Naive thymus-derived CD4-positive, alpha-beta T cell (primary cell): ENCODE measurements at regions not wholly inside any gene's neighbourhood (a gene's known extent, or its start where the extent isn't known, plus 50 kb on each side); places are given as distances from the start of the nearest gene placed in this dataset.

Source experiments
- ATAC-seq: fragments of 150-1000 bp; cut with Tn5 transposase; 2 replicates; pipeline ENCODE4 v1.10.0; 2021; ENCODE audit warnings: mild to moderate bottlenecking, moderate library complexity
- CTCF ChIA-PET: fragments of 350-600 bp; sonication (Branson Sonifier 250); formaldehyde crosslinking; loops from one replicate; lab custom pipeline; 2021; ENCODE audit warnings: antibody characterized with exemption; lab: Charles Lee
- POLR2A ChIA-PET: fragments of 350-600 bp; sonication (Branson Sonifier 250); formaldehyde crosslinking; loops from one replicate; lab custom pipeline; 2021; ENCODE audit warnings: antibody characterized with exemption, inconsistent platforms; lab: Charles Lee
- DNase-seq, 9 donors: peaks; one replicate each; pipeline versions ENCODE4 v3.0.0 to v3.0.0-alpha.2; 2020 to 2022; ENCODE audit warnings: mixed read lengths in 1 of 9
- H3K27ac ChIP-seq: one replicate; pipeline ENCODE4 v1.7.0; 2013; ENCODE audit warnings: mild to moderate bottlenecking, low read depth, low read length, moderate library complexity
- H3K27me3 ChIP-seq, 2 donors: one replicate each; pipeline ENCODE4 v1.7.0; 2013; ENCODE audit warnings: low read length in 2 of 2, mild to moderate bottlenecking in 2 of 2, moderate library complexity in 2 of 2; ENCODE audit not compliant: control insufficient read depth in 2 of 2, insufficient read depth in 2 of 2
- H3K36me3 ChIP-seq, 3 experiments: 1 replicate in 2 of 3; 2 replicates in 1 of 3; pipeline ENCODE4 v1.7.0; 2013; ENCODE audit warnings: low read length in 3 of 3, mild to moderate bottlenecking in 3 of 3, moderate library complexity in 1 of 3; ENCODE audit not compliant: insufficient read depth in 3 of 3, control insufficient read depth in 2 of 3
- H3K4me1 ChIP-seq, 2 donors: one replicate each; pipeline ENCODE4 v1.7.0; 2013; ENCODE audit warnings: low read length in 2 of 2, mild to moderate bottlenecking in 2 of 2, moderate library complexity in 1 of 2; ENCODE audit not compliant: control insufficient read depth in 2 of 2, insufficient read depth in 2 of 2
- H3K4me3 ChIP-seq: 2 replicates; pipeline ENCODE4 v1.7.0; 2013; ENCODE audit warnings: mild to moderate bottlenecking, low read length
- H3K9me3 ChIP-seq, 3 experiments: 1 replicate in 2 of 3; 2 replicates in 1 of 3; pipeline ENCODE4 v1.7.0; 2013; ENCODE audit warnings: low read length in 3 of 3; ENCODE audit not compliant: control insufficient read depth in 2 of 3
- H3K27ac Mint-ChIP-seq, 9 donors: one replicate each; pipeline ENCODE4 v1.8.0; 2020 to 2022; ENCODE audit warnings: mixed read lengths in 9 of 9, mild to moderate bottlenecking in 8 of 9, moderate library complexity in 5 of 9, inconsistent platforms in 2 of 9
- H3K27me3 Mint-ChIP-seq, 5 donors: one replicate each; pipeline ENCODE4 v1.8.0; 2021 to 2022; ENCODE audit warnings: mixed read lengths in 5 of 5, mild to moderate bottlenecking in 1 of 5
- H3K36me3 Mint-ChIP-seq, 5 donors: one replicate each; pipeline ENCODE4 v1.8.0; 2020 to 2022; ENCODE audit warnings: mixed read lengths in 5 of 5, mild to moderate bottlenecking in 3 of 5, inconsistent platforms in 1 of 5
- H3K4me1 Mint-ChIP-seq, 7 donors: one replicate each; pipeline ENCODE4 v1.8.0; 2020 to 2022; ENCODE audit warnings: mixed read lengths in 7 of 7, mild to moderate bottlenecking in 3 of 7, inconsistent platforms in 1 of 7
- H3K4me3 Mint-ChIP-seq, 10 donors: one replicate each; pipeline ENCODE4 v1.8.0; 2020 to 2022; ENCODE audit warnings: mild to moderate bottlenecking in 10 of 10, mixed read lengths in 10 of 10, moderate library complexity in 6 of 10, inconsistent platforms in 2 of 10
- H3K9me3 Mint-ChIP-seq, 11 donors: one replicate each; pipeline ENCODE4 v1.8.0; 2020 to 2022; ENCODE audit warnings: mixed read lengths in 11 of 11, mild to moderate bottlenecking in 4 of 11, inconsistent platforms in 1 of 11, moderate library complexity in 1 of 11
- intact Hi-C, 2 donors: fragments of 100-400 bp; cut with micrococcal nuclease; formaldehyde crosslinking; loops; one replicate each; pipeline ENCODE4 v1.15.1; 2023

DNA sequence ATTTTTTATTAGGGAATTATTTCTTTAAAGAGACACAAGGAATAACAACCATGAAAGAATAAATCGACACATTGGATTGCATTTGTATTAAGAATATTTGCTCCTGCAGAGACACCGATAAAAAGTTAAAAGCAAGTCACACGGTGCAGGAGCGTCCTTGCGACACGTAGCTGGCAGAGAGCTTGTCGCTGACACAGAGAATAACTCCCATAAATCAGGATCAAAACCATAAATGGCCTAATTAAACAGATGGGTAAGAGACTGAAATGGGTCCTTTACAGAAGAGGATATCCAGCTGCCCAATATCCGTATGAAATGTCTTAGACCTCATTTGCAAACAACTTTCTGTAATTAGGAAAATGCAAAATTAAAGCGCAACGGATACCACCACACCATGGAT, 126.1 kb upstream of the SNTG2 start:
- peaks cover 0 to 6% (median 0%) of the 10 kb centered on the region in 11 donors for H3K9me3 Mint-ChIP-seq
- no peaks in the 10 kb centered on the region for H3K27me3 ChIP-seq
- H3K27ac Mint-ChIP-seq = no peak overlapping the region
- H3K4me1 ChIP-seq = no peaks in the 10 kb centered on the region
- intact Hi-C loops = no loop called here
- no peak overlapping the region for H3K4me3 ChIP-seq
- no peaks in the 10 kb centered on the region for H3K36me3 ChIP-seq
- DNase-seq (no peak), ATAC-seq (no peak)
- H3K36me3 Mint-ChIP-seq = no peaks in the 10 kb centered on the region
- no peak overlapping the region for H3K4me3 Mint-ChIP-seq
- ChIA-PET POLR2A (no interaction called here), CTCF (no interaction called here)
- H3K4me1 Mint-ChIP-seq = no peaks in the 10 kb centered on the region
- H3K9me3 ChIP-seq = no peaks in the 10 kb centered on the region
- H3K27me3 Mint-ChIP-seq = peaks cover 0 to 9% (median 0%) of the 10 kb centered on the region in 5 donors
- no peak overlapping the region for H3K27ac ChIP-seq

DNA sequence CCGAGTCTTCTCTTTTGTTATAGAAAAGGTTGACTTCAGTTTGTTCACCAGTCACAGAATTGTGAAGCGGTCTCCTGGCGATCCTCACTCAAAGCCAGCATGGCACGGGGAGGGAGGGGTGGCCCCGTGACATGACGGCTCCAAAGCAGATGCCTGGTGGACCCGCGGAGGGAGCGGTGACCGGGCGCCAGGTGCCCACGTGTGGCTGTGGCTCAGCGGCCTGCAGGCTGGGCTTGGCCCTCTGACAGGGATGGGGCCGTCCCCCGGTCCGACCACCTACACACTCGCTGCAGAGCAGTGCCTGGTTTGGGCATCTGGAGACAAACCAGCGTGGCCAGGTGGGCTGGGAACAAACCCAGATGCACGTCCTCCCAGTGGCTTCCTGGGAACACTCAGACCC, 129.1 kb upstream of the SNTG2 start:
- CTCF ChIA-PET = no interaction called here
- no peak overlapping the region for H3K4me3 Mint-ChIP-seq
- intact Hi-C loops = no loop called here
- Histone ChIP-seq H3K4me1 (no peaks in the 10 kb centered on the region), H3K9me3 (no peaks in the 10 kb centered on the region), H3K27me3 (no peaks in the 10 kb centered on the region), H3K4me3 (no peak overlapping the region), H3K36me3 (no peaks in the 10 kb centered on the region), H3K27ac (no peak overlapping the region)
- POLR2A ChIA-PET = no interaction called here
- peaks cover 0 to 9% (median 0%) of the 10 kb centered on the region in 5 donors for H3K27me3 Mint-ChIP-seq
- no peak overlapping the region for H3K27ac Mint-ChIP-seq
- no peaks in the 10 kb centered on the region for H3K4me1 Mint-ChIP-seq
- ATAC-seq (no peak), DNase-seq (no peak)
- peaks cover 0 to 6% (median 0%) of the 10 kb centered on the region in 11 donors for H3K9me3 Mint-ChIP-seq
- no peaks in the 10 kb centered on the region for H3K36me3 Mint-ChIP-seq

DNA sequence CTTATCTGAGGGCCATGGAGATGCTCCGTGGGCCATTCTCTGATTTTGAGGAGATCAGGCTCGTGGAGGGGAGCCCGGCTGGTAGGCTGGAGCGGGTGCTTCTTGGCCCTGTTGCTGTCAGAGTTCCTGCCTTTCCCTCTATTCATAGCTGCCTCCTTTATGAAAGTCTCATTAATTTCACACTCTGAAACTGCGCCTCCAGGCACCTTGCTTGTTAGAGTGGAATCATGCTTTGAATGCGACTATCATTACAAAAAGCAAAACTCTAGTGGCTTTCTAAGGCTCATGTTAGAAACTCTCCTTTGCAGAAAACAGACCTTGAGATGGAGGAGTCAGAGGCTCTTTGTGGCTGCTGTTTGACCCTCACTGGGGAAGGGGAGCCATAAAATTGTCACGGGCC, 131.0 kb upstream of the SNTG2 start:
- no peaks in the 10 kb centered on the region for H3K36me3 ChIP-seq
- ChIA-PET CTCF (no interaction called here), POLR2A (no interaction called here)
- H3K27me3 ChIP-seq = no peaks in the 10 kb centered on the region
- DNase-seq (no peak), ATAC-seq (no peak)
- H3K27ac ChIP-seq = no peak overlapping the region
- H3K4me1 ChIP-seq = no peaks in the 10 kb centered on the region
- Mint-ChIP-seq H3K9me3 (peaks cover 0 to 6% (median 0%) of the 10 kb centered on the region in 11 donors), H3K27ac (no peak overlapping the region), H3K4me1 (no peaks in the 10 kb centered on the region), H3K27me3 (peaks cover 0 to 6% (median 0%) of the 10 kb centered on the region in 5 donors), H3K4me3 (no peak overlapping the region), H3K36me3 (no peaks in the 10 kb centered on the region)
- intact Hi-C loops = no loop called here
- no peak overlapping the region for H3K4me3 ChIP-seq
- no peaks in the 10 kb centered on the region for H3K9me3 ChIP-seq

DNA sequence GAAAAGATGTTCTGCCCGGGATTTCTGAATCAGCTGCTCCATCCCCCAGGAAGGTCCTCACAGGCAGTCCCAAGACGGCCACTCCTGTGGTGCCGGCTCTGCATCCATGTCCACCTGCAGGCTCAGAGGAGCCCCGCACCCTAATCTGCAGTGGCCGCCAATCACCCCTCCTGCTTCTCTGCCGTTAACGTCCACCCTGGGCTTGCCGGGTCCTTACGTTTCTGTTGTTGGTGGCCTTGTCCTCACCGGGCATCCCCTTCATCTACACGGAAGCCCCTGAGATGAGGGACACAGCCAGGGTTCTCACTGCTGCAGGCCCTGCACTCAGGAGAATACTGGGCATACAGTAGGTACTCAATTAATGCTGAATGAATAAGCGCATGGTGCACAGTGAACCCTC, 131.5 kb upstream of the SNTG2 start:
- H3K4me1 ChIP-seq = no peaks in the 10 kb centered on the region
- Mint-ChIP-seq H3K4me1 (no peaks in the 10 kb centered on the region), H3K27me3 (peaks cover 0 to 5% (median 3%) of the 10 kb centered on the region in 5 donors), H3K36me3 (no peaks in the 10 kb centered on the region), H3K9me3 (peaks cover 0 to 6% (median 0%) of the 10 kb centered on the region in 11 donors), H3K4me3 (no peak overlapping the region), H3K27ac (no peak overlapping the region)
- H3K4me3 ChIP-seq = no peak overlapping the region
- DNase-seq = no peak
- POLR2A ChIA-PET = no interaction called here
- no peaks in the 10 kb centered on the region for H3K27me3 ChIP-seq
- CTCF ChIA-PET = no interaction called here
- H3K36me3 ChIP-seq = no peaks in the 10 kb centered on the region
- no peak for ATAC-seq
- intact Hi-C loops = no loop called here
- H3K9me3 ChIP-seq = no peaks in the 10 kb centered on the region
- no peak overlapping the region for H3K27ac ChIP-seq

DNA sequence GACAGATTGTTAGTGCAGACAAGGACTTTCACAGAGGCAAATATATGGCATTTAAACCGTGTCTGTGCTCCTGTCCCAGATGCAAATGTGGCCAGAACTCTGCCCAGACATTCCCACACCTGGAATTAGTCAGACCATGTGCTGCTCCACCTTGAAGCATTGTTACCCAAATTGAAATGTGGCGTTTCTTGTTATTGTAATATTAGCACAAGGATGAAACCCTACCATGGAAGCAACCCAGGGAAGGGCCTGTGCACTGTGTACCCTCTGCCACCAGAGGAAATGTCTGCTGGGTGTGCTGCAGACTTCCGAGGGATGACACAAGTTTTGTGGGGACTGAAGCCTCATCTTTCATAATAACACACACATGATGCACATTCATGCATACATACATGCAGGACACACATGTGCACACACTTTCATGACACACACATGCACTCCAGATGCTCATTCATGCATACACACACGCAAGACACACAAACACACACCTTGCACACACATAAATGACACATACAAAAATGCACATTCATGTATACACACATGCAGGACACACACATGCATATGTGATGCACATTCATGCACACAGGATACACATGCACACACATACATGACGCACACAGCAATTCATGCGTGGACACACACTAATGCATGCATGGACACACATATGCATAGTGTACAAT, 133.2 kb upstream of the SNTG2 start:
- Histone ChIP-seq H3K36me3 (no peaks in the 10 kb centered on the region), H3K4me1 (no peaks in the 10 kb centered on the region), H3K27me3 (no peaks in the 10 kb centered on the region), H3K4me3 (no peak overlapping the region), H3K27ac (no peak overlapping the region), H3K9me3 (no peaks in the 10 kb centered on the region)
- no peak for ATAC-seq
- H3K4me3 Mint-ChIP-seq = no peak overlapping the region
- peaks cover 0 to 6% (median 0%) of the 10 kb centered on the region in 5 donors for H3K27me3 Mint-ChIP-seq
- ChIA-PET CTCF (no interaction called here), POLR2A (no interaction called here)
- no peaks in the 10 kb centered on the region for H3K4me1 Mint-ChIP-seq
- DNase-seq = no peak
- peaks cover 0 to 6% (median 0%) of the 10 kb centered on the region in 11 donors for H3K9me3 Mint-ChIP-seq
- H3K36me3 Mint-ChIP-seq = no peaks in the 10 kb centered on the region
- no peak overlapping the region for H3K27ac Mint-ChIP-seq
- intact Hi-C loops = no loop called here

DNA sequence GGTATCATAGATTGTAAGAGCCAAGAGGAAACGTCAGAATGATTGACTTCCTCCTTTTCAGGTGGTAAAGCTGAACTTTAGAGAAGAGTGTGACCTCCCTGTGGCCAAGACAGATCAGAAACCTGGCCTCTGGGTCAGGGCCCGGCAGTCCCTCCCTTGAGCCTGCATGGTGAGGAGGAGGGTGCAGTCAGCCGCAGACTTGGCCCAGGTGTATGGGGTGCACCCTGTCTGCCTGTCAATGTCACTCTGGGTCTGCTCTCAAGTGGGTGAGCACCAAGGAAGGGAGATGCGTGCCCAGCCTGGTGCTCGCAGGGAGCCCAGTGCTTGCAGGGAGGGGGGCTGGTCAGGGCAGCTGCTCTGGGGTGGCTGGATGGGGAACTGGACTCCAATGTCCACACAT, 134.4 kb upstream of the SNTG2 start:
- Histone ChIP-seq H3K9me3 (no peaks in the 10 kb centered on the region), H3K4me3 (no peak overlapping the region), H3K27ac (no peak overlapping the region), H3K27me3 (no peaks in the 10 kb centered on the region), H3K4me1 (no peaks in the 10 kb centered on the region), H3K36me3 (no peaks in the 10 kb centered on the region)
- CTCF ChIA-PET = no interaction called here
- H3K36me3 Mint-ChIP-seq = no peaks in the 10 kb centered on the region
- intact Hi-C loops = no loop called here
- peaks cover 0 to 6% (median 0%) of the 10 kb centered on the region in 5 donors for H3K27me3 Mint-ChIP-seq
- H3K9me3 Mint-ChIP-seq = peaks cover 0 to 8% (median 0%) of the 10 kb centered on the region in 11 donors
- H3K4me1 Mint-ChIP-seq = no peaks in the 10 kb centered on the region
- POLR2A ChIA-PET = no interaction called here
- ATAC-seq (no peak), DNase-seq (no peak)
- no peak overlapping the region for H3K4me3 Mint-ChIP-seq
- H3K27ac Mint-ChIP-seq = no peak overlapping the region

DNA sequence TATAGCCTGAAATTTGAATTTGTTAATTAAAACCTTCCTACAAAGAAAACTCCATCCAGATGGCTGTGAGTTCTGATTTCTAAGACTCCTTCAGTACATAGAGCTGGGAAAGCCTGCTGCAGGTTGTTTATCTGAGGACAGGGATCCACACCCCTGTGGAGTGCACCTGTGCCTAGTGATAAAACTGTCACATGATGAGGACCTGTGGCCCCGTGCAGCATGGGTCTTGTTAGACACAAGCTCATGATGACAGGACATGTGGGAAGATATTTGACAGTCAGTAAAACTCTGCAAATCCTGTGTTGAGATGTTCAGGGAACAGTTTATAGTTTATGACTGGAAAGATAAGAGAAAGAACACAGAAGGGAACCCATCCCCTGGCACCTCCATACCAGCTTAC, 133.2 kb upstream of the TMEM18 start:
- Mint-ChIP-seq H3K4me3 (no peak overlapping the region), H3K27ac (no peak overlapping the region), H3K9me3 (peaks cover 0 to 4% (median 0%) of the 10 kb centered on the region in 11 donors), H3K27me3 (peaks cover 0 to 6% (median 3%) of the 10 kb centered on the region in 5 donors), H3K36me3 (no peaks in the 10 kb centered on the region), H3K4me1 (no peaks in the 10 kb centered on the region)
- H3K27me3 ChIP-seq = no peaks in the 10 kb centered on the region
- H3K36me3 ChIP-seq = no peaks in the 10 kb centered on the region
- H3K4me1 ChIP-seq = no peaks in the 10 kb centered on the region
- H3K27ac ChIP-seq = no peak overlapping the region
- DNase-seq (no peak), ATAC-seq (no peak)
- no peak overlapping the region for H3K4me3 ChIP-seq
- intact Hi-C loops = no loop called here
- ChIA-PET CTCF (no interaction called here), POLR2A (no interaction called here)
- H3K9me3 ChIP-seq = no peaks in the 10 kb centered on the region
